Renal cortex interstitium (tissue), 11 donors: ENCODE measurements at regions not wholly inside any gene's neighbourhood (a gene's known extent, or its start where the extent isn't known, plus 50 kb on each side); places are given as distances from the start of the nearest gene placed in this dataset.
A peak's percentile ranks its signal among the peaks of the same experiment; 100 is the strongest.

Experiments used
- DNase-seq, 11 donors: peaks; one replicate each; pipeline ENCODE4 v3.0.0-alpha.2; 2013; ENCODE audit warnings: low read depth in 9 of 11, low spot score in 4 of 11; ENCODE audit errors: extremely low read depth in 1 of 11

GRCh38 chr21:21605521-21605920 lies 607.3 kb downstream of the NCAM2 start:
- no peak for DNase-seq

DNA sequence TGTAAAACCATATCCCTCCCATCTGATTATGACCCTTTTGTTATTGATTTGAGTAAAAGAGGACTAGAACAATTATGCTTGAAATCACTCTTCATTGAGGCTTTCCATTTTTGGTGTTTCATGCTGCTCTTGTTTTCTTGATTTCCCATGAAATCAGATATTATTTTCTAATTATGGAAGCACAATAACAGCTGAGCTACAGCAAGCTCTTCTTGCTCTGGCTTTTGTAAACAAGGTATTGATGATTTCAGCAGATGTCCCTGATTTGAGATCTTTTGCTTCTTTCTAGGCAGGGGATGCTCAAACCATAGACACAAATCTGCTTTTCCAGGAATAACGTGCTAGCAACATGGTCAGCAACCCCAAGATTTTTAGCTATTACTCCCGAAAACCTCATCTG lies 607.8 kb downstream of the NCAM2 start:
- no peak for DNase-seq

- DNase-seq = no peak
These were observed 614.3 kb downstream of the NCAM2 start for GRCh38 chr21:21612466-21612865.

- no peak for DNase-seq
These were observed 616.8 kb downstream of the NCAM2 start for GRCh38 chr21:21614966-21615365.

DNA sequence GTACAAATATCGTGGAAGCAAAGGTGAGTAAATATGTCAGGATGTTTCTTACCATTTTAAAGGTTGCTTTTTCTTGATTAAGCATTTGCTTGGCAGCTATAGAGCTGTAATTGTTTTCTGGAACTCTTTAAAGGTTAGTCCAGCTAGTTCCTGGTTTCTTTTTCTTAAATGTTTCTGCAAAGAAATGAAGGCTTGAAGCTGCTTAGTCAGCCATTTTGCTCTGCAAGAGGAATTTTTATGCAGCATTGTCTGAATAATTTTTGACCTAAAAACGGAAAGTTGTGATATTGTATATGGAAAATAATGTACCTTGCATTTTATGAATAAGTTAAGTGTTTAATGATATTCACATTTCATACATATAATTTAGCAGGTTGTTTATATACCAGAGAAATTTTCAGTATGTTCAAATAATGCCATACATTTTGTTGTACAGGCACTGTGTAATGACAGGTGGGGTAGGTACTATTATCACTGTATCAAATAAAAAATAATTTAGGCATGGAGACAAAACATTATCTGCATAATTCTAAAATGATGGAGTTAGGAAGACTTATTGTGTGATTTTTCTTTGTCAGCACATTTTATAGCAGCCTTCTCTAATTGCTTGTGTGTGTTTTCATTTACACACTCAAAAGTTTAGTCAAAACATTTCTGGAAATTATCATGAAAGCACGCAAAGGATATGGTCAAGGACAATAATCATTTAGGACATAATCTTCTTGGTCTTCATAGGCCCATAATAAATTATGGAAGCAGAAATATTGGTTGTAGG lies 624.4 kb downstream of the NCAM2 start:
- no peak for DNase-seq

DNA sequence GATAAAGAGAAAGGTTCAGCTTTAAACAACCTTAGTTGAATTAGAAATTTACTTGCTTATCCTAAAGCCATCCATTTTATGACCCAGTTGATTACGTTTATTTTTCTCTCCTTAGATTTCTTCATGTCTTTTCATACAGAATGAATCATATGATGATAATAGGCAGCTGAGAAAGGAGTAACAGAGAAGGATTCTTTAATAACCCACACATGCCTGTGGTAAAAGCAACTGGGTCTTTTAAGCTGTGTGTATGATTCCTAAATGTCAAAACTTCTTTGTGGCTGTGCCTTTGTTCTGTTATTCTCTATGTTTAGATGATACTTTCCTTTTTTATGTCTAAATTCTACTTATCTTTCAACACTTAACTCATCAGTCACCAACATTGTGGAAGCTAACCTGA lies 626.5 kb downstream of the NCAM2 start:
- DNase-seq = no peak

GRCh38 chr21:21631961-21632360 lies 633.8 kb downstream of the NCAM2 start:
- no peak for DNase-seq

DNA sequence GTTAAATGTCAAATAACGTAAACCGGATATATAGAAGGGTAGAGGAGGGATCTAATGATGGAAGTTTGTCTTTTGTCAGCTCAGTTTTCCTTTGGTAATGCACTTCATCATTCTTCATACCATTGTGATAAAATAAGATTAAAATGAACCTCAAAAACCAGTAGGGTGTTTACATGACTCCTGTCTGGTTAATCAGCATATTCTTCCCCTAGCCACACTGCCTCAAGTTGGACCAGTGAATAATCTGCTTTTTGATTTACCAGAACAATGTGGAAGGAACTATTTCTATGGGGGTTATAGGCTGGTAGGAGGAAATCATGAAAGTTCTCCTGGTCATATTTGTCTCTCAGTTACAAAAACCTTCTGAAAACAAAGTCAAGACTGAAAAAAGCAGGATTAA lies 634.7 kb downstream of the NCAM2 start:
- DNase-seq = no peak

GRCh38 chr21:21661741-21662140 lies 663.5 kb downstream of the NCAM2 start:
- no peak for DNase-seq

DNA sequence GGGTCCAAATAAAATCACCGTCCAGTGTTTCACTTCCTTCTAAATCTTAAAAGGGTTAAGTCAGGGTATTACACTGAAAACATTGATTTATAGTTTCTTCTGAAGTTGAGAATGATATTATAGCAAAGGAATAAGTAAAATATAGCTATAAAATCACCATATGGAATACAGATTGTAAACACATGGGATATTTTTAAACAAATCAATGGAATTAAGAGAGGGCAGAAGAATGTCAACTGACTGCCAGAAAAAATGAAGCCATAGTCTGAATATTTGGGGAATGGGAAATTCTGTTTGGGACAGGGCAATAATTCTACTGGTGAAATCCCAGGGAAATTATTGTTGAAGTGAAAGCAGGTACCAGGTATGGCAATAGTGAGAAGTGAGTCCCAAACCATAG lies 664.6 kb downstream of the NCAM2 start:
- no peak for DNase-seq

GRCh38 chr21:21664871-21665270 lies 666.7 kb downstream of the NCAM2 start:
- DNase-seq = peak in 2 of 11 donors; percentile 1 to 2

GRCh38 chr21:21666689-21667088 lies 668.5 kb downstream of the NCAM2 start:
- no peak for DNase-seq

DNA sequence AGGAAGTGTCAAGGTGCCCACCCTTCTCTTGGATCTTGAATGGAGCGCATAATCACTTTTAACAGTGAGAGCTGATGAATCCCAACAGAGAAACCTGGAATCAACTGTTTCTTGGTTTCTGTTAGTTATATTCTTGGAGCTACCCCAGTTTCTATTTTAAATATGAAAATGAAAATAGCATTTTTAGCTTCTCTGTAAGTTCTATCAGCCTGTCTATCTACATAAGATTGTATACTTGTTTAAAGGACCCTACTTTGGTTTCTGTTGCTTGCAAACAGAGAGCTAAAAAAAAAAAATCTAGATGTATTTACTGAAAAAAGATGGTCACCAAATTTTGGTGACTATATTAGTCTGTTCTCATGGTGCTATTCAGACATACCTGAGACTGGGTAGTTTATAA lies 670.0 kb downstream of the NCAM2 start:
- DNase-seq = no peak

- no peak for DNase-seq
These were observed 675.8 kb downstream of the NCAM2 start for GRCh38 chr21:21673959-21674358.

- no peak for DNase-seq
These were observed 677.4 kb downstream of the NCAM2 start for GRCh38 chr21:21675601-21676000.

DNA sequence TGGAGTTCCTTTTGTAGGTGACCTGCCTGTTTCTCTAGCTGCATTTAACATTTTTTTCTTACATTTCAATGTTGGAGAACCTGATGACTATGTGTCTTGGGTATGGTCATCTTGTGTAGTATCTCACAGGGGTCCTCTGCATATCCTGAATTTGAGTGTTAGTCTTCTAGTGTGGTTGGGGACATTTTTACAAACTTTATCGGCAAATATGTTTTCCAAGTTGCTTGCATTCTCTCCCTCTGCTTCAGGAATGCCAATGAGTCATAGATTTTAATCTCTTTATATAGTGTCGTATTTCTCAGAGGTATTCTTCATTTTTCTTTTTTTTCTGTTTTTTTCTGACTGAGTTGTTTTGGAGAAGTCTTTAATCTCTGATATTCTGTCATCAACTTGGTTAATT lies 684.0 kb downstream of the NCAM2 start:
- DNase-seq = no peak

GRCh38 chr21:21688889-21689288 lies 690.7 kb downstream of the NCAM2 start:
- no peak for DNase-seq

- DNase-seq = no peak
These were observed 692.0 kb downstream of the NCAM2 start for GRCh38 chr21:21690068-21690665.

- DNase-seq = peak in 1 of 11 donors; percentile 0
These were observed 714.7 kb downstream of the NCAM2 start for GRCh38 chr21:21712748-21713520.

GRCh38 chr21:21713651-21714180 lies 715.5 kb downstream of the NCAM2 start:
- no peak for DNase-seq
